Hypothalamus (tissue), 51 donors: ENCODE measurements at regions not wholly inside any gene's neighbourhood (a gene's known extent, or its start where the extent isn't known, plus 50 kb on each side); places are given as distances from the start of the nearest gene placed in this dataset.
"Not testable (repeated sequence)": the region's sequence is repeated elsewhere in the genome, so short reads cannot be mapped to it uniquely, and the experiment has no call there.

ENCODE experiments used
- DNase-seq, 51 donors: peaks; one replicate each; lab custom pipeline; 2025; lab: John Stamatoyannopoulos, UW

- not testable (repeated sequence) for DNase-seq
Observed at GRCh38 chr1:224029286-224030025, 84.5 kb upstream of the FBXO28 start.

- not testable (repeated sequence) for DNase-seq
Observed at GRCh38 chr1:224028802-224029201, 85.1 kb upstream of the FBXO28 start.

GRCh38 chr1:224023122-224023521 lies 90.8 kb upstream of the FBXO28 start:
- not testable (repeated sequence) for DNase-seq

GRCh38 chr1:224022249-224022970 lies 91.5 kb upstream of the FBXO28 start:
- DNase-seq: not testable (repeated sequence)

- not testable (repeated sequence) for DNase-seq
Observed at GRCh38 chr1:224019866-224020265, 94.0 kb upstream of the FBXO28 start.

- DNase-seq: not testable (repeated sequence)
Observed at GRCh38 chr1:224015782-224016181, 98.1 kb upstream of the FBXO28 start.

GRCh38 chr1:224014330-224014649 lies 99.6 kb upstream of the FBXO28 start:
- no peak for DNase-seq

- not testable (repeated sequence) for DNase-seq
Observed at GRCh38 chr1:224013626-224014329, 100.1 kb upstream of the FBXO28 start.

GRCh38 chr1:224012807-224013434 lies 101.0 kb upstream of the FBXO28 start:
- DNase-seq: not testable (repeated sequence)

- not testable (repeated sequence) for DNase-seq
Observed at GRCh38 chr1:224012162-224012561, 101.7 kb upstream of the FBXO28 start.

GRCh38 chr1:224011751-224012150 lies 102.2 kb upstream of the FBXO28 start:
- not testable (repeated sequence) for DNase-seq

- not testable (repeated sequence) for DNase-seq
Observed at GRCh38 chr1:224011153-224011552, 102.8 kb upstream of the FBXO28 start.

- not testable (repeated sequence) for DNase-seq
Observed at GRCh38 chr1:224005973-224006372, 107.9 kb upstream of the FBXO28 start.

- DNase-seq: not testable (repeated sequence)
Observed at GRCh38 chr1:224004552-224005315, 109.2 kb upstream of the FBXO28 start.

- DNase-seq: not testable (repeated sequence)
Observed at GRCh38 chr1:224003896-224004295, 110.0 kb upstream of the FBXO28 start.

GRCh38 chr1:224001757-224002156 lies 112.2 kb upstream of the FBXO28 start:
- DNase-seq: not testable (repeated sequence)

- DNase-seq: not testable (repeated sequence)
Observed at GRCh38 chr1:223999761-224000160, 114.2 kb upstream of the FBXO28 start.

GRCh38 chr1:223998676-223999455 lies 115.0 kb upstream of the FBXO28 start:
- DNase-seq: not testable (repeated sequence)

- DNase-seq: not testable (repeated sequence)
Observed at GRCh38 chr1:223996376-223996775, 117.5 kb upstream of the FBXO28 start.
